Neuronal stem cell (in vitro differentiated cells): ENCODE measurements at regions not wholly inside any gene's neighbourhood (a gene's known extent, or its start where the extent isn't known, plus 50 kb on each side); places are given as distances from the start of the nearest gene placed in this dataset.
A peak's percentile ranks its signal among the peaks of the same experiment; 100 is the strongest.

Experiments used
- DNase-seq: peaks from one replicate; pipeline ENCODE4 v3.0.0-alpha.2; 2013; ENCODE audit warnings: low spot score
- H2AFZ ChIP-seq: one replicate; pipeline ENCODE4 v1.6.1; 2013; ENCODE audit warnings: mild to moderate bottlenecking, low read length, inconsistent platforms
- H2AK5ac ChIP-seq: 2 replicates; pipeline ENCODE4 v1.6.1; 2013; ENCODE audit warnings: low read depth, mild to moderate bottlenecking, inconsistent platforms, low read length, moderate library complexity, mixed read lengths
- H2BK120ac ChIP-seq: 2 replicates; pipeline ENCODE4 v1.6.1; 2013; ENCODE audit warnings: low read depth, mild to moderate bottlenecking, inconsistent platforms, low read length, moderate library complexity, mixed read lengths
- H2BK12ac ChIP-seq: one replicate; pipeline ENCODE4 v1.6.1; 2013; ENCODE audit warnings: low read length, inconsistent platforms
- H2BK15ac ChIP-seq: 2 replicates; pipeline ENCODE4 v1.6.1; 2013; ENCODE audit warnings: mild to moderate bottlenecking, low read length, inconsistent platforms, mixed read lengths
- H2BK5ac ChIP-seq: one replicate; pipeline ENCODE4 v1.6.1; 2013; ENCODE audit warnings: inconsistent platforms, mild to moderate bottlenecking, low read length, moderate library complexity
- H3K14ac ChIP-seq: one replicate; pipeline ENCODE4 v1.6.1; 2013; ENCODE audit warnings: low read length, inconsistent platforms
- H3K18ac ChIP-seq: 2 replicates; pipeline ENCODE4 v1.6.1; 2013; ENCODE audit warnings: low read length, inconsistent platforms
- H3K23ac ChIP-seq: 2 replicates; pipeline ENCODE4 v1.6.1; 2013; ENCODE audit warnings: low read depth, mild to moderate bottlenecking, mixed read lengths, low read length, inconsistent platforms; ENCODE audit not compliant: poor library complexity
- H3K27ac ChIP-seq: replicated peaks from 3 replicates; pipeline ENCODE4 v1.5.1; 2013; ENCODE audit warnings: low read length, inconsistent platforms
- H3K27me3 ChIP-seq, 3 experiments: 2 replicates each; pipeline ENCODE4 v1.6.1; 2013; ENCODE audit warnings: low read length in 3 of 3, mild to moderate bottlenecking in 2 of 3, inconsistent platforms in 1 of 3, low read depth in 1 of 3, mixed read lengths in 1 of 3, moderate library complexity in 1 of 3; ENCODE audit not compliant: control insufficient read depth in 3 of 3, insufficient read depth in 3 of 3
- H3K36me3 ChIP-seq, 2 donors: replicated peaks in 1 of 2; 2 replicates each; pipeline ENCODE4 v1.6.1; 2013; ENCODE audit warnings: low read length in 2 of 2; ENCODE audit not compliant: control insufficient read depth in 2 of 2, insufficient read depth in 2 of 2
- H3K4ac ChIP-seq: 2 replicates; pipeline ENCODE4 v1.6.1; 2013; ENCODE audit warnings: inconsistent platforms, mild to moderate bottlenecking, low read length, moderate library complexity
- H3K4me1 ChIP-seq, 2 donors: 1 replicate in 1 of 2; 2 replicates in 1 of 2; pipeline ENCODE4 v1.6.1; 2013; ENCODE audit warnings: low read length in 2 of 2, low read depth in 1 of 2; ENCODE audit not compliant: control insufficient read depth in 2 of 2, insufficient read depth in 1 of 2
- H3K4me2 ChIP-seq: one replicate; pipeline ENCODE4 v1.6.1; 2013; ENCODE audit warnings: mild to moderate bottlenecking, low read length, inconsistent platforms; ENCODE audit not compliant: insufficient read depth, poor library complexity, severe bottlenecking
- H3K4me3 ChIP-seq, 2 donors: 2 replicates each; pipeline ENCODE4 v1.5.1; 2013; ENCODE audit warnings: low read length in 2 of 2, mild to moderate bottlenecking in 2 of 2, inconsistent platforms in 1 of 2, moderate library complexity in 1 of 2
- H3K79me1 ChIP-seq: one replicate; pipeline ENCODE4 v1.6.1; 2013; ENCODE audit warnings: low read depth, mild to moderate bottlenecking, inconsistent platforms, low read length, moderate library complexity
- H3K9ac ChIP-seq: one replicate; pipeline ENCODE4 v1.6.1; 2013; ENCODE audit warnings: mild to moderate bottlenecking, low read depth, low read length, inconsistent platforms; ENCODE audit not compliant: poor library complexity
- H3K9me3 ChIP-seq, 2 donors: replicated peaks in 1 of 2; 2 replicates each; pipeline versions ENCODE3 to v1.6.1; 2013; ENCODE audit warnings: low read length in 2 of 2, mild to moderate bottlenecking in 2 of 2, inconsistent platforms in 1 of 2, low read depth in 1 of 2, mixed read lengths in 1 of 2, moderate library complexity in 1 of 2; ENCODE audit not compliant: control insufficient read depth in 2 of 2, insufficient read depth in 1 of 2
- H4K8ac ChIP-seq: one replicate; pipeline ENCODE4 v1.6.1; 2013; ENCODE audit warnings: low read depth, mild to moderate bottlenecking, inconsistent platforms, low read length, moderate library complexity
- H4K91ac ChIP-seq: one replicate; pipeline ENCODE4 v1.6.1; 2013; ENCODE audit warnings: low read length, low read depth, mild to moderate bottlenecking, inconsistent platforms; ENCODE audit not compliant: poor library complexity
- WGBS, 2 donors: extraction: QIAGEN DNeasy Blood & Tissue Kit; methylation state at CpG; one replicate each; pipeline ENCODE4 v1.1.7; 2013; ENCODE audit warnings: missing lambda C conversion rate in 2 of 2, mixed read lengths in 1 of 2; ENCODE audit not compliant: insufficient read length in 2 of 2, insufficient replicate concordance in 1 of 2; ENCODE audit errors: extremely low coverage in 2 of 2; 5-methylcytosine and 5-hydroxymethylcytosine counted together

GRCh38 chrX:39851745-39852455 is 245.9 kb downstream of the BCOR start:
- Histone ChIP-seq H3K9ac (no peak overlapping the region), H2BK15ac (no peak overlapping the region), H3K18ac (peak overlapping the region; percentile 38), H2BK5ac (no peak overlapping the region), H3K4me1 (peaks cover 6% of the 10 kb centered on the region in 2 donors), H3K27ac (no peak overlapping the region), H4K8ac (no peak overlapping the region), H3K4ac (no peak overlapping the region), H2BK120ac (no peak overlapping the region), H3K27me3 (no peaks in the 10 kb centered on the region), H2AK5ac (no peak overlapping the region), H2BK12ac (no peak overlapping the region), H3K9me3 (peaks cover 0 to 3% of the 10 kb centered on the region in 2 donors), H3K4me2 (no peak overlapping the region), H3K4me3 (no peak overlapping the region), H3K14ac (no peak overlapping the region), H3K23ac (no peak overlapping the region), H3K36me3 (no peaks in the 10 kb centered on the region), H2AFZ (no peak overlapping the region), H4K91ac (no peak overlapping the region), H3K79me1 (no peaks in the 10 kb centered on the region)
- no peak for DNase-seq
- WGBS, 2 donors: no CpG with 5 or more reads among the region's 5 CpGs

- Histone ChIP-seq H3K4me3 (no peak overlapping the region), H2BK120ac (no peak overlapping the region), H3K18ac (no peak overlapping the region), H3K4me2 (no peak overlapping the region), H2BK12ac (no peak overlapping the region), H4K91ac (no peak overlapping the region), H3K4ac (no peak overlapping the region), H2BK5ac (no peak overlapping the region), H4K8ac (no peak overlapping the region), H3K23ac (no peak overlapping the region), H3K36me3 (no peaks in the 10 kb centered on the region), H3K79me1 (no peaks in the 10 kb centered on the region), H2AFZ (no peak overlapping the region), H3K14ac (no peak overlapping the region), H2BK15ac (no peak overlapping the region), H2AK5ac (no peak overlapping the region), H3K27ac (no peak overlapping the region), H3K4me1 (peaks cover 6% of the 10 kb centered on the region in 2 donors), H3K9ac (no peak overlapping the region), H3K27me3 (no peaks in the 10 kb centered on the region), H3K9me3 (peaks cover 0 to 3% of the 10 kb centered on the region in 2 donors)
- DNase-seq: no peak
- WGBS, 2 donors: no CpG with 5 or more reads among the region's 3 CpGs
Observed at GRCh38 chrX:39852491-39852890, 245.3 kb downstream of the BCOR start.

GRCh38 chrX:39853417-39854030 is 244.2 kb downstream of the BCOR start:
- H3K79me1 ChIP-seq: no peaks in the 10 kb centered on the region
- H3K27ac ChIP-seq: no peak overlapping the region
- H3K4me2 ChIP-seq: no peak overlapping the region
- no peaks in the 10 kb centered on the region for H3K36me3 ChIP-seq
- H4K91ac ChIP-seq: no peak overlapping the region
- no peak overlapping the region for H2BK12ac ChIP-seq
- no peak overlapping the region for H3K9ac ChIP-seq
- no peak overlapping the region for H2AK5ac ChIP-seq
- no CpG with 5 or more reads among the region's 3 CpGs for WGBS, 2 donors
- H4K8ac ChIP-seq: no peak overlapping the region
- H2AFZ ChIP-seq: no peak overlapping the region
- H3K27me3 ChIP-seq: no peaks in the 10 kb centered on the region
- no peak overlapping the region for H3K23ac ChIP-seq
- no peak for DNase-seq
- no peak overlapping the region for H3K4ac ChIP-seq
- H3K4me1 ChIP-seq: peaks cover 6% of the 10 kb centered on the region in 2 donors
- H2BK5ac ChIP-seq: no peak overlapping the region
- no peak overlapping the region for H3K14ac ChIP-seq
- no peak overlapping the region for H2BK120ac ChIP-seq
- no peak overlapping the region for H3K4me3 ChIP-seq
- H3K18ac ChIP-seq: no peak overlapping the region
- H2BK15ac ChIP-seq: no peak overlapping the region
- peaks cover 0 to 3% of the 10 kb centered on the region in 2 donors for H3K9me3 ChIP-seq
